ENCODE measurements at regions not wholly inside any gene's neighbourhood (a gene's known extent, or its start where the extent isn't known, plus 50 kb on each side); places are given as distances from the start of the nearest gene placed in this dataset.

GRCh38 chr1:208634346-208635140 is 390.4 kb upstream of the PLXNA2 start:
- TF ChIP-seq CTCF (conservative IDR thresholded peaks at IDR 0.05; ENCODE audit: low read depth, low read length) = no peak
- DNase-seq (ENCODE audit: low read depth) = no peak
- no peak overlapping the region for H3K4me3 ChIP-seq (ENCODE audit: low read depth, low read length)

GRCh38 chr1:208637181-208637580 is 393.0 kb upstream of the PLXNA2 start:
- no peak for DNase-seq (ENCODE audit: low read depth)
- H3K4me3 ChIP-seq (ENCODE audit: low read depth, low read length) = no peak overlapping the region
- TF ChIP-seq CTCF (conservative IDR thresholded peaks at IDR 0.05; ENCODE audit: low read depth, low read length) = no peak

GRCh38 chr1:208639382-208639781 is 395.2 kb upstream of the PLXNA2 start:
- TF ChIP-seq CTCF (conservative IDR thresholded peaks at IDR 0.05; ENCODE audit: low read depth, low read length) = no peak
- no peak overlapping the region for H3K4me3 ChIP-seq (ENCODE audit: low read depth, low read length)
- no peak for DNase-seq (ENCODE audit: low read depth)

- no peak overlapping the region for H3K4me3 ChIP-seq (ENCODE audit: low read depth, low read length)
- no peak for TF ChIP-seq CTCF (conservative IDR thresholded peaks at IDR 0.05; ENCODE audit: low read depth, low read length)
- DNase-seq (ENCODE audit: low read depth) = no peak
Measured at GRCh38 chr1:208640295-208640694, 396.1 kb upstream of the PLXNA2 start.

- no peak for DNase-seq (ENCODE audit: low read depth)
- no peak for TF ChIP-seq CTCF (conservative IDR thresholded peaks at IDR 0.05; ENCODE audit: low read depth, low read length)
- H3K4me3 ChIP-seq (ENCODE audit: low read depth, low read length) = no peak overlapping the region
Measured at GRCh38 chr1:208641579-208642280, 397.5 kb upstream of the PLXNA2 start.

- H3K4me3 ChIP-seq (ENCODE audit: low read depth, low read length) = no peak overlapping the region
- DNase-seq (ENCODE audit: low read depth) = no peak
- no peak for TF ChIP-seq CTCF (conservative IDR thresholded peaks at IDR 0.05; ENCODE audit: low read depth, low read length)
Measured at GRCh38 chr1:208643005-208643597, 398.9 kb upstream of the PLXNA2 start.
